GM12872 (cell line): ENCODE measurements at regions not wholly inside any gene's neighbourhood (a gene's known extent, or its start where the extent isn't known, plus 50 kb on each side); places are given as distances from the start of the nearest gene placed in this dataset.

Source experiments
- TF ChIP-seq, protein P1 (sequence below): IDR thresholded peaks from 3 replicates; pipeline ENCODE4 v1.5.1; 2011; ENCODE audit warnings: low read depth, mild to moderate bottlenecking, low read length, moderate library complexity; ENCODE audit not compliant: insufficient read depth

DNA sequence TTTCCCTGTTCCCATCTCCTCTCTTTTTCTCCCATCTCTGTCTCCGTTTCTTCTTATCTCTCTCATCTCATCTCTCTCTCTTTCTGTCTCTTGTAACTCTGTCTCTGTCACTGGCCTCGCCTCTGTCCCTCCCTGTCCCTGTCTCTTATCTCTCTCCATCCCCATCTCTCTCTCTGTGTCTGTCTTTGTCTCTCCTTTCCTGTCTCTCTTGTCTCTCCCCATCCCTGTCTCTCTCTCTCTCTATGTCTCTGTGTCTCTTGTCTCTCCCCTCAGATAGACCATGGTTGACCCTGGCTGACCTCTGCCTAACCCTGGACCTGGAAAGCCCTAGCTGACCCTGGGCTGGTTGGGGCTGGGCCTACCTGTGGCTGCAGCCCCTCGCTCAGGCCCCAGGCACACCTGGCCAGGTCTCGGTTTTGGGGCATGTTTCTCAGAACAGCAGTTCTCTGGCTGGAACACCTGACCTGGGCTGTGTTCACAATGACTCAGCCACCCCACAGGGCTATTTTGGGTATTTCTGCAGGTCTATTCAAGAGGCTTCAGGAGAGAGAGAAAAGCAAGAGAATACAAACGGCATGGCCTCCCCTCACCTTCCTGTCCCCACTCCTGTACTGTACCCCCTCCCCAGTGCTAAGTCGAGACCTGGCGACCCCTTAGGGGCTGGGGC, 174.4 kb downstream of the TMEM121 start:
- TF ChIP-seq, protein P1, sequence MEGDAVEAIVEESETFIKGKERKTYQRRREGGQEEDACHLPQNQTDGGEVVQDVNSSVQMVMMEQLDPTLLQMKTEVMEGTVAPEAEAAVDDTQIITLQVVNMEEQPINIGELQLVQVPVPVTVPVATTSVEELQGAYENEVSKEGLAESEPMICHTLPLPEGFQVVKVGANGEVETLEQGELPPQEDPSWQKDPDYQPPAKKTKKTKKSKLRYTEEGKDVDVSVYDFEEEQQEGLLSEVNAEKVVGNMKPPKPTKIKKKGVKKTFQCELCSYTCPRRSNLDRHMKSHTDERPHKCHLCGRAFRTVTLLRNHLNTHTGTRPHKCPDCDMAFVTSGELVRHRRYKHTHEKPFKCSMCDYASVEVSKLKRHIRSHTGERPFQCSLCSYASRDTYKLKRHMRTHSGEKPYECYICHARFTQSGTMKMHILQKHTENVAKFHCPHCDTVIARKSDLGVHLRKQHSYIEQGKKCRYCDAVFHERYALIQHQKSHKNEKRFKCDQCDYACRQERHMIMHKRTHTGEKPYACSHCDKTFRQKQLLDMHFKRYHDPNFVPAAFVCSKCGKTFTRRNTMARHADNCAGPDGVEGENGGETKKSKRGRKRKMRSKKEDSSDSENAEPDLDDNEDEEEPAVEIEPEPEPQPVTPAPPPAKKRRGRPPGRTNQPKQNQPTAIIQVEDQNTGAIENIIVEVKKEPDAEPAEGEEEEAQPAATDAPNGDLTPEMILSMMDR, result no peak

DNA sequence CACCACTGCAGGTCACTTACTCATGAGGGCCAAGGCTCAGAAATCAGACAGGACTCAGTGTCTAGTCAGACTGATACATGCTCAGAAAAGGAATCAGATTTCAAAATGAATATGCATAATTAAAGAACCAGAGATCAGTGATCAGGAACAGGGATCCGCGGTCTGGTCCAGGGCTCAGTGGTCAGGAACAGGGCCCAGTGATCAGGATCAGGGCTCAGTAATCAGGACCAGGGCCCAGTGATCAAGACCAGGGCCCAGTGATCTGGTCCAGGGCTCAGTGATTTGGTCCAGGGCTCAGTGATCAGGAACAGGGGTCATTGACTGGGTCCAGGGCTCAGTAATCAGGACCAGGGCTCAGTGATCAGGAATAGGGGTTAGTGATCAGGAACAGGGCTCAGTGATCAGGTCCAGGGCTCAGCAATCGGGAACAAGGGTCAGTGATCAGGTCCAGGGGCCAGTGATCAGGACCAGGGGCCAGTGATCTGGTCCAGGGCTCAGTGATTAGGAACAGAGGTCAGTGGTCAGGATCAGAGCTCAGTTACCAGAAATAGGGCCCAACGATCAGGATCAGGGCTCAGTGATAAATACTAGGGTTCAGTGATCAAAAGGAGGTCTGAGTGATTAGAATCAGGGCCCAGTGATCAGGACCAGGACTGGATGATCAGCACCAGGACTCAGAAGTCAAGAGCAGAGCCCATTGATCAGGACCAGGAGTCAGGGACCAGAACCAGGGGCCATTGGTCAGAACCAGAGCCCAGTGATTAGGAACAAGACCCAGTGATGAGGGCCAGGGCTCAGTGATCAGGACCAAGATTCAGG, 175.3 kb downstream of the TMEM121 start:
- TF ChIP-seq, protein P1, result no peak

DNA sequence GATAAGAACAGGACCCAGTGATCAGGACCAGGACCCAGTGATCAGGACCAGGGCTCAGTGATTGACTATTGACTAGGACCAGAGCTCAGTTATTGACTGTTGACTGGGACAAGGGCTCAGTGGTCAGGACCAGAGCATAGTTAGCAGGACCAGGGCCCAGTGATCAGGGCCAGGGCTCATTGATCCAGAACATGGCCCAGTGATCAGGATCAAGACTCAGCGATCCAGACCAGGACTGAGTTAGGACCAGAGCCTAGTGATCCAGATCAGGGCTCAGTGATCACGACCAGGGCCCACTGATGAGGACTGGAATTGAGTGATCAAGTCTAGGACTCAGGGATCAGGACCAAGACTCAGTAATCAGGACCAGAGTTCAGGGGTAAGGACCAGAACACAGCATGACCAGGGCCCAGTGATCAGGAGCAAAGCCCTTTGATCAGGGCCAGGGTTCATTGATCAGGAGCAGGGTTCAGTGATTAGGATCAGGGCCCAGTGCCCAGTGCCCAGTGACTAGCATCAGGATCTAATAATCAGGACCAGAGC, 176.0 kb downstream of the TMEM121 start:
- TF ChIP-seq, protein P1, result no peak

DNA sequence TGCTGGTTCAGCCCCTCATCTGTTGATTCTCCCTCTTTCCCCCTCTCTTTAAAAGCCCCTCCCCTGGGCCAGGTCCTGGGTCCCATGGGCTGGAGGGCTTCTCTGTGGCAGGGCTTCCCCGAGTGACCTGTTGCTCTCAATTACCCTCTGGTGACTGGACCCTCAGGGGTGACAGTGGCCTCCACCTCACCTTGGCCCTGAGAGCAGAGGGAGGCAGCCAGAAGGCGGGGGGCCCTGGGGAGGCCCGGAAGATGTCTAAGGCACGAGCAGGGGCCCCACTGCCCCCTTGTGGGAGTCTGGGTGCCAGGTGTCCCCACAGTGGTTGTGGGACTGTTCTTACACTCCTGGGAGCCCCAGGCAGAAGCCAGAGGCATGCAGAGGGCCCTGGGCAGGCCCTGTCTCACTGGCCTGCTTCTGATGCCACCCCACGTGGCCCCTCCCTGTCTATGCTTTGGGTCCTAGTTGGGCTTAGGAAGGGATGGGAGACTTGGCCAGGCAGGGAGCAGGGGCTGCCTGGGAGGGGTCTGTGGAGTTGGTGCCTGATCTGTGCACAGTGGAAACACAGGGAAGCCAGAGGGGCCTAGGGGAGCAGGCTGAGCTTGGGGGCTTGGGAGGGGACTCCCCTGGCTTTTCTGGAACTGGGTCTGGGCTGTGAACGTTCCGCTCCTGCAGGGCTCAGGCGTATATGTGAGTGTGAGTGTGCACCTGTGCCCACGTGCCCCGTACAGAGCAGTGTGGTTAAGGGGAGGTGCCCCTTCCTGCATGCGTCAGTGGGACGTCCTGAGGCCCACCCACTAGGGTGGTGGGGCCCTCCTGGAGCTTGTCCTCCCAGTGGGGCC, 179.7 kb downstream of the TMEM121 start:
- TF ChIP-seq, protein P1, result peak; percentile 47; the same call in 2 of the 3 replicates

DNA sequence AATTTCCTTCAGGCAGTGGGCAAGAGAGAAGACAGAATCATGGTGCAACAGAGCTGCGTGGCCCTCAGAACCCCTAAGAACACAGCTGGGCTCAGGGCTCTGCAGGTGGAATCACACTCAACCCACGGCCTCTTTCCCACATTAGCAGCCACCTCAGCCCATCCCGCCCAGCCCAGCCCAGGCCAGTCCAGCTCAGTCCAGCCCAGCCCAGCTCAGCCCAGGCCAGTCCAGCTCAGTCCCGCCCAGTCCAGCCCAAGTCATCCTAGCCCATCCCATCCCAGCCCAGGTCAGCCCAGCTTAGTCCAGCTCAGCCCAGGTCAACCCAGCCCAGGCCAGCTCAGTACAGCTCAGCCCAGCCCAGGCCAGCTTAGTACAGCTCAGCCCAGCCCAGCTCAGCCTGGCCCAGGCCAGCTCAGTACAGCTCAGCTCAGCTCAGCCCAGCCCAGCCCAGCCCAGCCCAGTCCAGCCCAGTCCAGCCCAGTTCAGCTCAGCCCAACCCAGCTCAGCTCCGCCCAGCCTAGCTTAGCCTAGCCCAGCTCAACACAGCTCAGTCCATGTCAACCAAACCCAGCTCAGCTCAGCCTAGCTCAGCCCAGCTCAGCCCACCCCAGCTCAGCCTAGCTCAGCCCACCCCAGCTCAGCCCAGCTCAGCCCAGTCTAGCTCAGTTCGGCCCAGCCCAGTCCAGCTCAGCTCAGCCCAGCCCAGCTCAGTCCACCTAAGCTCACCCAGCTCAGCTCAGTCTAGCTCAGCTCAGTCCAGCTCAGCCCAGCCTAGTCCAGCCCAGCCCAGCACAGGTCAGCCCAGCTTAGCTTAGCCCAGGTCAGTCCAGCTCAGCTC, 183.1 kb downstream of the TMEM121 start:
- TF ChIP-seq, protein P1, result no peak

DNA sequence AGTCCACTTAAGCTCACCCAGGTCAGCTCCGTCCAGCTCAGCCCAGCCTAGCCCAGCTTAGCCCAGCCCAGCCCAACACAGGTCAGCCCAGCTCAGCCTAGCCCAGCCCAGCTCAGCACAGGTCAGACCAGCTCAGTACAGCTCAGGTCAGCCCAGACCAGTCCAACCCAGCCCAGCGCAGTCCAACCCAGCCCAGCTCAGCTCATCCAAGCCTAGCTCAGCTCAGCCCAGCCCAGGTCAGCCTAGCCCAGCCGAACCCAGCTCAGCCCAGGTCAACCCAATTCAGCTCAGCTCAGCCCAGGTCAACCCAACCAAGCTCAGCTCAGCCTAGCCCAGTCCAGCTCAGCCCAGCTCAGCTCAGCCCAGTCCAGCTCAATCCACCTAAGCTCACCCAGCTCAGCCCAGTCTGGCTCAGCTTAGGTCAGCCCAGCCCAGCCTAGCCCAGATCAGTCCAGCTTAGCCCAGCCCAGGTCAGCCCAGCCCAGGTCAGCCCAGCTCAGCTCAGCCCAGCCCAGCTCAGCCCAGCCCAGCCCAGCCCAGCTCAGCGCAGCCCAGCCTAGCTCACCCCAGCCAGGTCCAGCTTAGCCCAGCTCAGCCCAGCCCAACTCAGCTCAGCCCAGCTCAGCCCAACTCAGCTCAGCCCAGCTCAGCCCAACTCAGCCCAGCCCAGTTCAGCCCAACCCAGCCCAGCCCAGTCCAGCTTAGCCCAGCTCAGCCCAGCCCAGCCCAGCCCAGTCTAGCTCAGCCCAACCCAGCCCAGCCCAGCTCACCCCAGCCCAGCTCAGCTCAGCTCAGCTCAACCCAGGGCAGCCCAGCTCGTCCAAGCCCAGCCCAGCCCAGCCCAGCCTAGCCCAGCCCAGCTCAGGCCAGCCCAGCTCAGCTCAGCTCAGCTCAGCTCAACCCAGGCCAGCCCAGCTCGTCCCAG, 184.0 kb downstream of the TMEM121 start:
- TF ChIP-seq, protein P1, result no peak
